Nephron (organoid): ENCODE measurements at regions not wholly inside any gene's neighbourhood (a gene's known extent, or its start where the extent isn't known, plus 50 kb on each side); places are given as distances from the start of the nearest gene placed in this dataset.
A peak's percentile ranks its signal among the peaks of the same experiment; 100 is the strongest.

Source experiments
- H3K27ac Mint-ChIP-seq, 3 experiments: 2 replicates each; pipeline ENCODE4 v1.8.0; 2020; ENCODE audit warnings: mixed read lengths in 3 of 3, mild to moderate bottlenecking in 2 of 3, moderate library complexity in 1 of 3
- H3K27me3 Mint-ChIP-seq: 2 replicates; pipeline ENCODE4 v1.8.0; 2021; ENCODE audit warnings: low read depth, mild to moderate bottlenecking, moderate library complexity, mixed read lengths
- H3K36me3 Mint-ChIP-seq: 2 replicates; pipeline ENCODE4 v1.8.0; 2020; ENCODE audit warnings: low read depth, mixed read lengths
- H3K4me1 Mint-ChIP-seq: 2 replicates; pipeline ENCODE4 v1.8.0; 2020; ENCODE audit warnings: mixed read lengths
- H3K4me3 Mint-ChIP-seq, 3 experiments: 2 replicates each; pipeline ENCODE4 v1.8.0; 2020; ENCODE audit warnings: mild to moderate bottlenecking in 3 of 3, mixed read lengths in 3 of 3, moderate library complexity in 2 of 3
- H3K9me3 Mint-ChIP-seq: 2 replicates; pipeline ENCODE4 v1.8.0; 2020; ENCODE audit warnings: mixed read lengths
- CTCF ChIP-seq, 3 experiments: fragments of 200-600 bp; sonication (generic); IDR thresholded peaks; one replicate each; pipeline ENCODE4 v1.5.0; 2021; ENCODE audit warnings: antibody characterized with exemption in 3 of 3; ENCODE audit not compliant: unreplicated experiment in 3 of 3

- Mint-ChIP-seq H3K36me3 (no peaks in the 10 kb centered on the region), H3K4me3 (no peak overlapping the region), H3K9me3 (peaks cover 12% of the 10 kb centered on the region), H3K27me3 (peaks cover 11% of the 10 kb centered on the region), H3K27ac (no peak overlapping the region), H3K4me1 (peaks cover 26% of the 10 kb centered on the region)
- TF ChIP-seq CTCF (IDR thresholded peaks at IDR 0.05; ENCODE audit: unreplicated experiment in 3 of 3): no peak
Observed at GRCh38 chr10:10610171-10610570, 407.5 kb upstream of the CELF2 start.

- H3K27me3 Mint-ChIP-seq: peaks cover 11% of the 10 kb centered on the region
- no peak overlapping the region for H3K27ac Mint-ChIP-seq
- H3K9me3 Mint-ChIP-seq: peaks cover 10% of the 10 kb centered on the region
- no peak for TF ChIP-seq CTCF (IDR thresholded peaks at IDR 0.05; ENCODE audit: unreplicated experiment in 3 of 3)
- H3K4me1 Mint-ChIP-seq: peaks cover 18% of the 10 kb centered on the region
- H3K36me3 Mint-ChIP-seq: no peaks in the 10 kb centered on the region
- H3K4me3 Mint-ChIP-seq: no peak overlapping the region
Observed at GRCh38 chr10:10612151-10612550, 405.5 kb upstream of the CELF2 start.

GRCh38 chr10:10613656-10614244, 403.9 kb upstream of the CELF2 start:
- H3K36me3 Mint-ChIP-seq: no peaks in the 10 kb centered on the region
- peaks cover 22% of the 10 kb centered on the region for H3K27me3 Mint-ChIP-seq
- peak overlapping the region in 2 of 3 experiments; percentile 27 to 59 for H3K27ac Mint-ChIP-seq
- no peak for TF ChIP-seq CTCF (IDR thresholded peaks at IDR 0.05; ENCODE audit: unreplicated experiment in 3 of 3)
- H3K9me3 Mint-ChIP-seq: peaks cover 10% of the 10 kb centered on the region
- H3K4me3 Mint-ChIP-seq: no peak overlapping the region
- H3K4me1 Mint-ChIP-seq: peaks cover 18% of the 10 kb centered on the region

GRCh38 chr10:10617686-10618085, 400.0 kb upstream of the CELF2 start:
- peaks cover 10% of the 10 kb centered on the region for H3K9me3 Mint-ChIP-seq
- no peak overlapping the region for H3K4me3 Mint-ChIP-seq
- no peak overlapping the region for H3K27ac Mint-ChIP-seq
- TF ChIP-seq CTCF (IDR thresholded peaks at IDR 0.05; ENCODE audit: unreplicated experiment in 3 of 3): no peak
- peaks cover 16% of the 10 kb centered on the region for H3K4me1 Mint-ChIP-seq
- no peaks in the 10 kb centered on the region for H3K36me3 Mint-ChIP-seq
- peaks cover 28% of the 10 kb centered on the region for H3K27me3 Mint-ChIP-seq

GRCh38 chr10:10618139-10618538, 399.5 kb upstream of the CELF2 start:
- H3K4me1 Mint-ChIP-seq: peaks cover 12% of the 10 kb centered on the region
- no peak overlapping the region for H3K4me3 Mint-ChIP-seq
- H3K36me3 Mint-ChIP-seq: no peaks in the 10 kb centered on the region
- TF ChIP-seq CTCF (IDR thresholded peaks at IDR 0.05; ENCODE audit: unreplicated experiment in 3 of 3): no peak
- H3K27ac Mint-ChIP-seq: no peak overlapping the region
- peaks cover 10% of the 10 kb centered on the region for H3K9me3 Mint-ChIP-seq
- peaks cover 28% of the 10 kb centered on the region for H3K27me3 Mint-ChIP-seq

GRCh38 chr10:10623958-10624566, 393.6 kb upstream of the CELF2 start:
- H3K4me1 Mint-ChIP-seq: peaks cover 15% of the 10 kb centered on the region
- H3K27me3 Mint-ChIP-seq: peaks cover 5% of the 10 kb centered on the region
- no peaks in the 10 kb centered on the region for H3K9me3 Mint-ChIP-seq
- H3K4me3 Mint-ChIP-seq: no peak overlapping the region
- TF ChIP-seq CTCF (IDR thresholded peaks at IDR 0.05; ENCODE audit: unreplicated experiment in 3 of 3): no peak
- H3K27ac Mint-ChIP-seq: no peak overlapping the region
- H3K36me3 Mint-ChIP-seq: no peaks in the 10 kb centered on the region
